Activated naive CD8-positive, alpha-beta T cell treated with anti-CD3 and anti-CD28 coated beads, Interleukin-2, amount 10 ng/mL, durations not matched to agents 7 days and 5 days (primary cell): ENCODE measurements at regions not wholly inside any gene's neighbourhood (a gene's known extent, or its start where the extent isn't known, plus 50 kb on each side); places are given as distances from the start of the nearest gene placed in this dataset.
"Not testable (repeated sequence)": the region's sequence is repeated elsewhere in the genome, so short reads cannot be mapped to it uniquely, and the experiment has no call there.

ENCODE experiments used
- ATAC-seq: fragments of 150-1000 bp; cut with Tn5 transposase; one replicate; pipeline ENCODE4 v1.10.0; 2021; ENCODE audit warnings: low read depth, moderate library complexity
- POLR2A ChIA-PET: fragments of 350-600 bp; sonication (Branson Sonifier 250); formaldehyde crosslinking; loops from one replicate; lab custom pipeline; 2021; ENCODE audit warnings: antibody characterized with exemption; lab: Charles Lee
- DNase-seq: peaks from one replicate; pipeline ENCODE4 v3.0.0; 2021
- H3K27ac Mint-ChIP-seq: one replicate; pipeline ENCODE4 v1.8.0; 2022; ENCODE audit warnings: mild to moderate bottlenecking, mixed read lengths
- H3K27me3 Mint-ChIP-seq: one replicate; pipeline ENCODE4 v1.8.0; 2022; ENCODE audit warnings: mild to moderate bottlenecking, moderate library complexity, mixed read lengths
- H3K36me3 Mint-ChIP-seq: one replicate; pipeline ENCODE4 v1.8.0; 2021; ENCODE audit warnings: mild to moderate bottlenecking, mixed read lengths
- H3K4me1 Mint-ChIP-seq: one replicate; pipeline ENCODE4 v1.8.0; 2021; ENCODE audit warnings: mixed read lengths
- H3K4me3 Mint-ChIP-seq: one replicate; pipeline ENCODE4 v1.8.0; 2022; ENCODE audit warnings: mild to moderate bottlenecking, moderate library complexity, mixed read lengths
- H3K9me3 Mint-ChIP-seq: one replicate; pipeline ENCODE4 v1.8.0; 2021; ENCODE audit warnings: mixed read lengths

DNA sequence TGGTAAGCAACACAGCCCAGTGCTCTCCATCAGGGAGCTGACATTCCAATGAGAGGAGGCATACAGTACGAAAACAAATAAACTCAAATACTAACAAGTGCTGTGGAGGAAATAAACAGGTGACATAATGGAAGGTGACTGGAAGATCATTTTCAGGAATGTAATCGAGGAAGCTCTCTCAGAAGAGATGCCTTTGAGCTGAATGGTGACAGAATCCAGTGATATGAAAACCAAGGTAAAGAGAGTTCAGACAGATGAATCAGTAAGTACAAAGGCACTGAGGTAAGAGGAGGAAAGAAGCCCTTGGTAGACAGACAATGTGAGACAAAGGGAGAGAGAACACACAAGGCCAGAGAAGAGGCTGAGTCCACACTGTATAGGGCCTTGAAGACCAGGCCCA lies 252.1 kb downstream of the LRATD1 start:
- H3K27ac Mint-ChIP-seq: no peak overlapping the region

DNA sequence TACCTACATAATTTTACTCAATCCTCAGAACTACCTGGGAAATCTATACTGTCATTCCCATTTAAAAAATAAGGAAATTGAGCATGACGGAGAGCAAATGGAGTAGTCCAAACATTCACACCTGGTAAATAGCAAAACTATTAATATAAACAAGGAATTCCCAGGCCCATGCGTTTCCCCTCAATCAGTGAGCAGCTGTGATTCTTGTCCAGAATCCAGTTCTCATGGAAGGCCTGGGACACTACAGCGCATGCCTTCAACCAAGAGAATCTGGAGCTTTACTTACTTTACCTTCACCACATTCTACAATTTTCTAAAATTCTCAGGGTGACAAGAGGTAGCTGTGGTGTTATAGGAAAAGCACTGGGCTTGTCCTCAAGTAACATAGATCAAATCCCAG lies 259.0 kb downstream of the LRATD1 start:
- Mint-ChIP-seq H3K4me3 (no peak overlapping the region), H3K27ac (no peak overlapping the region), H3K4me1 (no peaks in the 10 kb centered on the region), H3K36me3 (no peaks in the 10 kb centered on the region), H3K9me3 (no peaks in the 10 kb centered on the region), H3K27me3 (peaks cover 4% of the 10 kb centered on the region)
- POLR2A ChIA-PET: no interaction called here
- no peak for ATAC-seq
- no peak for DNase-seq

More for the DNA sequence above, 252.1 kb downstream of the LRATD1 start:
- Mint-ChIP-seq H3K27me3 (peaks cover 4% of the 10 kb centered on the region), H3K4me3 (no peak overlapping the region), H3K36me3 (no peaks in the 10 kb centered on the region), H3K9me3 (no peaks in the 10 kb centered on the region), H3K4me1 (no peaks in the 10 kb centered on the region)
- ATAC-seq (no peak), DNase-seq (no peak)
- POLR2A ChIA-PET: no interaction called here

DNA sequence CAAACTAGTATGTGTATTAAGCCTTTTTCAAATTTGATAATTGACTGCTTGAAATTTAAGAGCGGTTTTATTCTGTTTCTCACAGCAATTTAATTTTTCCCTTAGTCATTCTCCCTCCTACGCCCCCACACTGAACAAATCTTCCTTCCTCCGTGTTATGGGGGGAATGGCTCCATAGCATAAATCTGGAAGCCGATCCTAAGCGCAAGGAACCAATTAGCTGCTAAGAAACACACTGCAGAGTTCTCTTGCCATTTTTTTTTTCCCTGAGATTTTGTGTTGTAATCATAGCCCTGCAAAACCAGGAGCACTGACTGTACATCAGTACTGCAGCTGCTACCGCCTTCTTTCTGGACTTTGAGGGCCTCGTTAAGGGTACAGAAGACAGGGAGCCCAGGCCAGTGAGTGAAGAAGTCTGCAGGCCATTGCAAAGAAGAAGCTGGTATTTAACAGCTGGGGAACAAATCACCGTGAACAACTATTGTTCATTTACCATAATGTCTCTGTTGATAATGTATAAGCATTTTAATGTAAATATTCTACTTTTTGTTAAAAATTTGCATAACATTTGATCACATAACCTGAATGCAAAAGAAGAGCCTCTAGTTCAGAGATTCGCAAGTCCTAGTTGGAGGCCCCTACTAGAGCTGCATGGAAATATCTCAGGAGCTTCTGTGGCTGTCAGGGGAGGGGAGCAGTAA lies 264.0 kb downstream of the LRATD1 start:
- DNase-seq (no peak), ATAC-seq (no peak)
- H3K27ac Mint-ChIP-seq: no peak overlapping the region
- H3K36me3 Mint-ChIP-seq: no peaks in the 10 kb centered on the region
- H3K27me3 Mint-ChIP-seq: peaks cover 6% of the 10 kb centered on the region
- POLR2A ChIA-PET: no interaction called here
- H3K4me1 Mint-ChIP-seq: no peaks in the 10 kb centered on the region
- H3K4me3 Mint-ChIP-seq: no peak overlapping the region
- no peaks in the 10 kb centered on the region for H3K9me3 Mint-ChIP-seq

DNA sequence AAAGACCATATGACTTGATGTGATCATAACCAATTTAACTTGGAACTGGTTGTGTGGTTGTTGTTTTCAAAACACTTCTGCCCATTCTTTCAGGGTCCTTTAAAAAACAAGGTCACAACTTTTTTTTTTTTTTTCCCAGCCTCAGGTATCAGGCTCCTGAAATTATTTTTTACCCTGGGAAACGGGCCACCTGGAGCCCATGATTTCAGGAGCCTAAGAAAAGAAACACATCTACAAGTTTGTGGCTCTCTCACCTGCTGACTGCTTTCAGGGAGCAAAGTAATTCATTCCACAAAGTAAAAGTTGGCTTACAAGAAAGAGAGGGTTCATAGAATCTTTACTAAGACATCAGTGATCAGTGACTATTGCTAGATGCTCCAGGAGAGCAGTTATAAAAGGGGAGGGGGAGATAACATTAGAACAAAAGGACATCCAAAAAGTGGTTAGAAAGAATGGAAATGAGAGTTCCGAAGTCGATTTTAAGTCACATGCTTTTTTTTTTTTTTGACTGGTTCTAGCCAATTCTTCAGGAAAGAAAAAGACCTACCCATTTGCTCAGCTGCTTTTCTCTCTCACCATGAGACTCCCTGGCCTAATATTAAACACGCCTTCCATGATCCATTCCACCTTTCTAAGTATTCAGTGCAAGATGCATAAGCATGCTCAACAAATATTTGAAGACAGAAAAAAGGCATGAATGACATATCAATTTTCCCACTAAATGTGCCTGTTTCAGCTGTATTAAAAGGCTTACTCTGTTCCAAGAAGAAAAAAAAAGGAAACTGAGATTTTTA lies 267.3 kb downstream of the LRATD1 start:
- no peak overlapping the region for H3K4me3 Mint-ChIP-seq
- no peak for ATAC-seq
- H3K4me1 Mint-ChIP-seq: peaks cover 2% of the 10 kb centered on the region
- no peak overlapping the region for H3K27ac Mint-ChIP-seq
- POLR2A ChIA-PET: no interaction called here
- H3K36me3 Mint-ChIP-seq: no peaks in the 10 kb centered on the region
- DNase-seq: no peak
- H3K27me3 Mint-ChIP-seq: peaks cover 9% of the 10 kb centered on the region
- no peaks in the 10 kb centered on the region for H3K9me3 Mint-ChIP-seq

DNA sequence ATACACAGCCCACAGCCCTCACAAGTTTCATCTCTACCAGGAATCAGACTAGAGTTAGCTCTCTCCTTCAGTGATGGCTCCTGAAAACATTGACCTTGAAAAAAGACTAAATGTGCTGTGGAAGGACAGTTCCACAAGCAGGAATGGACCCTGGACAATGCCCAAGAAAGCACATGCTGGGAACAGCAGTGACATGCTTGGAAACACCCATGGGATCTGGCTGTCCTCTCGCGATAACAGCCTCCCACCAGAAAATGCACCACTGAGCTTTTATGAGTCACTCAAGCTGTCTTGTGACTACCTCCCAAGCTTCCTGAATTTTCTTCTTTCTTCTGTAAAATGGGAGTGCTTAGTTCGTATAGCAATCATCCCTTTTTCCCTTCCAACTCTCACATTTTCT lies 269.2 kb downstream of the LRATD1 start:
- H3K36me3 Mint-ChIP-seq: no peaks in the 10 kb centered on the region
- H3K9me3 Mint-ChIP-seq: no peaks in the 10 kb centered on the region
- H3K27me3 Mint-ChIP-seq: peaks cover 7% of the 10 kb centered on the region
- POLR2A ChIA-PET: no interaction called here
- peaks cover 2% of the 10 kb centered on the region for H3K4me1 Mint-ChIP-seq
- no peak overlapping the region for H3K4me3 Mint-ChIP-seq
- ATAC-seq (no peak), DNase-seq (no peak)
- no peak overlapping the region for H3K27ac Mint-ChIP-seq

DNA sequence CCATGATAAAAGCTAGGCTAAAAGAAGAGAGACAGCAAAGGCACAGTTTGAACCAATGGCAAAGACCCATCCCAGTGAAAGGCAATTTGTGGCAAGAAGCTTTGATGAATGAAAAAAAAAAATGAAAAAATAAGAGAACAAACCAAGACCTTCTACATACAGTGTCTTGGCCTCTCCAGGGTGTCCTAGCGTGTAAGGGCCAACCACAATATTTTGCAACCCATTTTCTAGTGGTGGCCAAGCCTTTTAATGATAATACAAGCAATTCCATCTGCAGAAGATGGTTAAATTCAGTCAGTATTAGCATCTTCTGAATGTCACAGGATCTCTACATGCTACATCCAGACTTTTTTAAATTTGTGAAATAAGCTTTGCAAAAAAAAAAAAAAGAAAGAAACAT lies 270.4 kb downstream of the LRATD1 start:
- no peak for ATAC-seq

DNA sequence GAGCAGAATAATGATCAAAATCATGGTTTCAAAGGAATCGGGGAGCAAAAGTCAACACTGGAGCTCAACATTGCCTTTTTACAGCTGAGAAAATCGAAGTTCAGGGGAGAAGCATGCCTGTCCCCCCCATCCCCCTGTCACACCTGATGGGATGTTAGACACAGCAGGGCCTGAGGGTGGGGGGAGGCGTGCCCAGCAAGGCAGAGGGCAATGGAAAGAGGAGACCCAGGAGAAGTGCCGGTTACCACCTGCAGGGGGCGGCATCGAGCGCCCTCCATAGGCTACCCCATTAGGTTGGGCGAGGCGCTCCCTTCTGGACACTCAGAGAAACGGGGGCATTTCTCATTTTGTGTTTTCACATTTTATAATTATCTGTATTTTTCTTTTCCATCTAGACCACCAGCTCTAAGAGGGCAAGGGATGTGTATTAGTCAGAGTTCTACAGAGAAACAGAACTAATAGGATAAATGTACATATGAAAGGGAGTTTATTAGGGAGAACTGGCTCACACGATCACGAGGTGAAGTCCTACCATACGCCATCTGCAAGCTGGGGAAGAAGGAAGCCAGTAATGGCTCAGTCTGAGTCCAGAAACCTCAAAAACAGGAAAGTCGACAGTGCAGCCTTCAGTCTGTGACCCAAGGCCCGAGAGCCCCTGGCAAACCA lies 271.3 kb downstream of the LRATD1 start:
- peaks cover 7% of the 10 kb centered on the region for H3K27me3 Mint-ChIP-seq
- DNase-seq (peak; percentile 74), ATAC-seq (peak; percentile 85)
- POLR2A ChIA-PET: no interaction called here
- H3K36me3 Mint-ChIP-seq: no peaks in the 10 kb centered on the region
- peaks cover 2% of the 10 kb centered on the region for H3K4me1 Mint-ChIP-seq
- no peak overlapping the region for H3K27ac Mint-ChIP-seq
- H3K4me3 Mint-ChIP-seq: no peak overlapping the region
- no peaks in the 10 kb centered on the region for H3K9me3 Mint-ChIP-seq

More for the DNA sequence above, 270.4 kb downstream of the LRATD1 start:
- no peak overlapping the region for H3K27ac Mint-ChIP-seq
- POLR2A ChIA-PET: no interaction called here
- H3K36me3 Mint-ChIP-seq: no peaks in the 10 kb centered on the region
- no peaks in the 10 kb centered on the region for H3K9me3 Mint-ChIP-seq
- H3K4me1 Mint-ChIP-seq: peaks cover 2% of the 10 kb centered on the region
- DNase-seq: no peak
- H3K27me3 Mint-ChIP-seq: peaks cover 7% of the 10 kb centered on the region
- no peak overlapping the region for H3K4me3 Mint-ChIP-seq

DNA sequence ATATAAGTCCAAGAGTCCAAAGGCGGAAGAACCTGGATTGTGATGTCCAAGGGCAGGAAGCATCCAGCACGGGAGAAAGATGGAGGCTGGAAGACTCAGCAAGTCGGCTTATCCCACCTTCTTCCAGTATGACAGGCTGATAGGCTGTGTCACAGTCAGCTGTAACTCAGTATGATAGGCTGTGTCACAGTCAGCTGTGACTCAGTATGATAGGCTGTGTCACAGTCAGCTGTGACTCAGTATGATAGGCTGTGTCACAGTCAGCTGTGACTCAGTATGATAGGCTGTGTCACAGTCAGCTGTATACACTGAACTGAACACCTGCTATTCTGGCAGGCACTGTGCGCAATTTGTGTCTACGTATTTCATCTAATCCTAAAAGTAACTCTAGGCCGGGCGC lies 271.9 kb downstream of the LRATD1 start:
- DNase-seq, H3K4me3 Mint-ChIP-seq, POLR2A ChIA-PET, H3K9me3 Mint-ChIP-seq, H3K27ac Mint-ChIP-seq, H3K27me3 Mint-ChIP-seq, H3K36me3 Mint-ChIP-seq, H3K4me1 Mint-ChIP-seq, ATAC-seq: not testable (repeated sequence)

DNA sequence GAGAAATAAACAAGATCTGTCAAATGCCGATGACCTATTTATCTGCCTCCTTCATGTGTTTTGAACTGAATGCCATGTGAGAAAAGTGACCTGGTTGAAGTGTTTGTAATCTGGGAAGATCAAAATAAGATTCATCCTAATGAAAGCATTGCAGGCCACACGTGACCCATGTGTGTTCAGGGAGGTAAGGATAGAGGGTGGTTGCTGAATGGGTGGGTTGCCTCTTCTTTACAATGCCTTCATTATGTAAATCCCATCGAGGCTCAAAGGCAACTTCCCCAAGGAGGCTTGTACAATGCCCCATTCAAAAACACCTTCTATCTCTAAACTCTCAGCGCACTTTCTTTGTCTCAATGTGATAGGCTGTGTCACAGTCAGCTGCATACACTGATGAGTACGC lies 273.1 kb downstream of the LRATD1 start:
- ATAC-seq: no peak
- POLR2A ChIA-PET: no interaction called here
- H3K4me1 Mint-ChIP-seq: peaks cover 2% of the 10 kb centered on the region

DNA sequence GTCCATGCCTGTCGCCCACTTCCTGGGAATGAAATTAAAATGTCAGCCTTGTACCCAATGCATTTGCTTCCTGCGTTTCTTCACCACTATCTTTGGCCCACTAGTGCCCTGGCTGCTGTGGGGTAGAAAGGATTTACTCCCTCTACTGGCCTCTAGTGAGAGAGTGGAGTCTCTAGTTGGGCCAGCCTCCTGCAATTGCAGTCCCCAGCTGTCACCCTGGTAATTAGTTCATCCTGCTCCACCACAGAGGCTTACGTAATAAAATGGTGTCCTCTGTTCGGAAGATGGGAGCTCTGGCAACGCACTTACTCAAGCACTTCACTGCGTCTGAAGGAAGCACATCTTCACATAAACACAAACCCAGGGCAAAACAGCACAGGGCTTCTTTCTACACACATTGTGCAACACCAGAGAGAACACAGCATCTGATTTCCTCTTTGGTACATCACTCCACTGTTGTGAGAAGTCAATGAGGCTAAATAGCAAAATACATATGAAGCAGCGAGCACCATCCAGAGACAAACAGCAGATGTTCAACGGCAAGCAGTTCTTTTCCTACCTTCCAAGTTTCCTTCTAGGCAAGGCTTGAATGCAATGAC lies 274.6 kb downstream of the LRATD1 start:
- no peak overlapping the region for H3K4me3 Mint-ChIP-seq
- H3K27me3 Mint-ChIP-seq: peaks cover under 1% of the 10 kb centered on the region
- H3K36me3 Mint-ChIP-seq: no peaks in the 10 kb centered on the region
- peaks cover 2% of the 10 kb centered on the region for H3K4me1 Mint-ChIP-seq
- ATAC-seq (no peak), DNase-seq (no peak)
- POLR2A ChIA-PET: no interaction called here
- no peak overlapping the region for H3K27ac Mint-ChIP-seq
- no peaks in the 10 kb centered on the region for H3K9me3 Mint-ChIP-seq

More for the DNA sequence above, 273.1 kb downstream of the LRATD1 start:
- H3K4me3 Mint-ChIP-seq: no peak overlapping the region
- H3K27me3 Mint-ChIP-seq: peaks cover 5% of the 10 kb centered on the region
- no peak for DNase-seq
- no peaks in the 10 kb centered on the region for H3K36me3 Mint-ChIP-seq
- H3K9me3 Mint-ChIP-seq: no peaks in the 10 kb centered on the region
- H3K27ac Mint-ChIP-seq: no peak overlapping the region

DNA sequence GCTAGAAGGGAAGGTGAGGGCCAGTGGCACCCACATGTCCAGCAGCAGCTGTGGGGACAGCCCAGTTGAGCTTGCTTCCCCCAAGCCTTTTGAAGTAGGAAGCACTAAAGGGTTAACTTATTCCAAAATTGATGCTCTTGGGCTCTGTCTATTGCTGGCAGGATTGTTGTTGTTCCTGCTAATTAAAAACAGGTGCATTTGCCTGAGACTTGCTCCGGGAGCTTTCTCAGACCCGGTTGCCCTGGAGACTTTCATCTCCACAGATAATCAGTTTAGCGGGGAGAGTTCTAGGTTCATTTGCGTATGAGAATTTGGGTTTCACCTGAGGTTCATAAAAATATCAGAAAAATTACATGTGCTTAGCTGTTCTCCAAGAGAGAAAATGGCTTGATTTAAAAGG lies 277.3 kb downstream of the LRATD1 start:
- Mint-ChIP-seq H3K9me3 (no peaks in the 10 kb centered on the region), H3K27ac (no peak overlapping the region), H3K36me3 (no peaks in the 10 kb centered on the region), H3K4me3 (no peak overlapping the region), H3K27me3 (no peaks in the 10 kb centered on the region), H3K4me1 (no peaks in the 10 kb centered on the region)
- POLR2A ChIA-PET: no interaction called here
- DNase-seq (no peak), ATAC-seq (no peak)

DNA sequence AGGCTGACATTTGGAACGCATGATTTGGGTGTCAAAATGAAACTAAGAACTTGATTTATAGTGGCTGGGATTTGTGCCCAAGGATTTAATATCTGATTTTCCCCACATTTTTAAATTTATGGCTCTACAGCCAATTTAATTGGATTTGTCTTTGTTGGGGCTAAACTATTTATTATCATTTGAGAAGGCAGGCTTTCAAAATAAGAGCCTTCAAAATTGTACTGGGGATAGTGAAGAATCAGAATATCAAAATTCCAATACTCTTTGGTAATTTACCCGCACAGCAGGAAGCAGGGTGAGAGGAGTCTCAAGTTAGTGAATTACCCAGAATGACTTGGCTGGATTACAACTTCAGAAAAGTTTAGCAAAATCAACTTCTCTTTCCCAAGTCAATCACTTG lies 278.1 kb downstream of the LRATD1 start:
- H3K9me3 Mint-ChIP-seq: no peaks in the 10 kb centered on the region
- POLR2A ChIA-PET: no interaction called here
- ATAC-seq (no peak), DNase-seq (no peak)
- no peak overlapping the region for H3K4me3 Mint-ChIP-seq
- H3K36me3 Mint-ChIP-seq: no peaks in the 10 kb centered on the region
- H3K27ac Mint-ChIP-seq: no peak overlapping the region
- H3K27me3 Mint-ChIP-seq: no peaks in the 10 kb centered on the region
- no peaks in the 10 kb centered on the region for H3K4me1 Mint-ChIP-seq

DNA sequence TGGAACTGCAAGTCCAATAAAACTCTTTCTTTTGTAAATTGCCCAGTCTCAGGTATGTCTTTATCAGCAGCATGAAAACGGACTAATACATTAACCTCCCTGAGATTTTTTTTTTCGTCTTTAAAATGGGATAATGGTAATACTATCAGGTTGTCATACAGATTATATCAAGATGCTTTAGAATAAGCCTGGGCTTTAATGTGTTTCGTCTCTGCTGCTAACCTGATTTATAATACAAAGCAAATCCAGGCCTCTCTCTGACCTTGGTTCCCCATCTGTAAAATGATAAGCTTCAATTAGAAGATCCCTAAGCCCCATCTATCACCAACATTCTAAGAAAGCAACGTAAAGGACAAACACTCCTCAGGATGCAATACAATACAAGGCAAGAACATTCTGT lies 283.5 kb downstream of the LRATD1 start:
- Mint-ChIP-seq H3K4me3 (no peak overlapping the region), H3K36me3 (no peaks in the 10 kb centered on the region), H3K9me3 (no peaks in the 10 kb centered on the region), H3K4me1 (no peaks in the 10 kb centered on the region), H3K27me3 (no peaks in the 10 kb centered on the region), H3K27ac (no peak overlapping the region)
- ATAC-seq (no peak), DNase-seq (no peak)
- POLR2A ChIA-PET: no interaction called here
